Transverse colon (tissue), 4 donors: ENCODE measurements at regions not wholly inside any gene's neighbourhood (a gene's known extent, or its start where the extent isn't known, plus 50 kb on each side); places are given as distances from the start of the nearest gene placed in this dataset.

Experiments used
- DNase-seq: peaks from one replicate; pipeline ENCODE4 v3.0.0-alpha.2; 2019
- H3K27ac ChIP-seq, 4 donors: fragments of 200-600 bp; sonication (generic); 2 replicates each; pipeline ENCODE4 v1.5.1; 2016 to 2018; ENCODE audit warnings: inconsistent platforms in 4 of 4
- H3K27me3 ChIP-seq: fragments of 200-600 bp; sonication (generic); 2 replicates; pipeline ENCODE4 v1.5.1; 2017; ENCODE audit warnings: inconsistent platforms
- H3K36me3 ChIP-seq, 4 donors: fragments of 200-600 bp; sonication (generic); 2 replicates each; pipeline ENCODE4 v1.5.1; 2017 to 2019; ENCODE audit warnings: inconsistent platforms in 4 of 4
- H3K4me1 ChIP-seq, 4 donors: fragments of 200-600 bp; sonication (generic); 2 replicates each; pipeline ENCODE4 v1.5.1; 2017 to 2020; ENCODE audit warnings: inconsistent platforms in 4 of 4
- H3K4me3 ChIP-seq, 4 donors: fragments of 200-600 bp; sonication (generic); 1 replicate in 1 of 4; 2 replicates in 3 of 4; pipeline versions ENCODE4 v1.5.1 to v1.6.1; 2017 to 2019; ENCODE audit warnings: inconsistent platforms in 4 of 4
- H3K9me3 ChIP-seq, 2 donors: fragments of 200-600 bp; sonication (generic); 2 replicates each; pipeline ENCODE4 v1.5.1; 2017 to 2019; ENCODE audit warnings: inconsistent platforms in 2 of 2
- EP300 ChIP-seq: sonication (generic); formaldehyde crosslinking; IDR thresholded peaks from one replicate; pipeline ENCODE4 v1.6.1; 2017; ENCODE audit warnings: antibody characterized with exemption, low read depth
- POLR2A ChIP-seq: fragments of 450-650 bp; IDR thresholded peaks from one replicate; pipeline ENCODE4 v1.6.1; 2016; ENCODE audit warnings: antibody characterized with exemption, mild to moderate bottlenecking, moderate library complexity
- POLR2AphosphoS5 ChIP-seq, 3 donors: sonication (generic); formaldehyde crosslinking; IDR thresholded peaks; one replicate each; pipeline ENCODE4 v1.6.1; 2016; ENCODE audit warnings: antibody characterized with exemption in 3 of 3
- WGBS, 2 donors: methylation state at CpG; one replicate each; pipeline ENCODE4 v1.1.5; 2018; ENCODE audit warnings: low coverage in 1 of 2; 5-methylcytosine and 5-hydroxymethylcytosine counted together
- in situ Hi-C, 4 donors: fragments of 200-750 bp; cut with MboI; loops; one replicate each; pipeline versions ENCODE4 v1.15.0 to v1.15.1; 2017; ENCODE audit warnings: low sequenced_read_pairs in 3 of 4, low pct_ligation_motif_present in 1 of 4, low pct_unique_long_range_greater_than_20kb in 1 of 4
- intact Hi-C: fragments of 100-400 bp; cut with DNase I; formaldehyde crosslinking; loops from one replicate; pipeline ENCODE4 v1.15.1; 2023; ENCODE audit warnings: low total_unique reads
- TF ChIP-seq, protein P1 (sequence below), 5 experiments: fragments of 200-600 bp in 3 of 5; fragments of 450-650 bp in 2 of 5; sonication (generic) in 3 of 5; IDR thresholded peaks; 1 replicate in 2 of 5; 2 replicates in 3 of 5; pipeline ENCODE4 v1.5.1; 2016 to 2017; ENCODE audit warnings: antibody characterized with exemption in 5 of 5, inconsistent platforms in 3 of 5, mild to moderate bottlenecking in 2 of 5, moderate library complexity in 1 of 5

DNA sequence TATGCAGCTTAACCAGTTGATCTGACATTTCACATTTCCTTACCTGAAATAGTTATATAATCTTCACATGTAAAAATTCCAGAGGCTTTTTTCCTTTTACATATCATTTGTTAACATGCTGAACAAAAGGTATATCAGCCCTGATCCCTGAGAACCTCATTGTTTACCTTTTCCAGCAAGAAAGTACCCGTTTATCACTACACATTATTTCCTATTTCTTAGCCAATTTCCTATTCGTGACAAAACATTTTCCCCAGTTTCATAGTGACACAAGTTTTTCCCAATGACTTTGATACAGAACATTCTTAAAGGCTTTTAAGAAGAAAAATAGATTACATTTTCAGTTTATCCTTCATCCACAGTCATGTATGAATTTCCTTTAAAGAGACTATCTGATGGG lies 86.6 kb upstream of the DKK2 start:
- Histone ChIP-seq H3K27ac (no peak overlapping the region), H3K9me3 (no peaks in the 10 kb centered on the region), H3K36me3 (no peaks in the 10 kb centered on the region), H3K27me3 (no peaks in the 10 kb centered on the region), H3K4me3 (no peak overlapping the region), H3K4me1 (peaks cover 0 to 6% (median 0%) of the 10 kb centered on the region in 4 donors)
- TF ChIP-seq POLR2A (no peak), EP300 (no peak), POLR2AphosphoS5 (IDR thresholded peaks at IDR 0.05) (no peak)
- TF ChIP-seq, protein P1, sequence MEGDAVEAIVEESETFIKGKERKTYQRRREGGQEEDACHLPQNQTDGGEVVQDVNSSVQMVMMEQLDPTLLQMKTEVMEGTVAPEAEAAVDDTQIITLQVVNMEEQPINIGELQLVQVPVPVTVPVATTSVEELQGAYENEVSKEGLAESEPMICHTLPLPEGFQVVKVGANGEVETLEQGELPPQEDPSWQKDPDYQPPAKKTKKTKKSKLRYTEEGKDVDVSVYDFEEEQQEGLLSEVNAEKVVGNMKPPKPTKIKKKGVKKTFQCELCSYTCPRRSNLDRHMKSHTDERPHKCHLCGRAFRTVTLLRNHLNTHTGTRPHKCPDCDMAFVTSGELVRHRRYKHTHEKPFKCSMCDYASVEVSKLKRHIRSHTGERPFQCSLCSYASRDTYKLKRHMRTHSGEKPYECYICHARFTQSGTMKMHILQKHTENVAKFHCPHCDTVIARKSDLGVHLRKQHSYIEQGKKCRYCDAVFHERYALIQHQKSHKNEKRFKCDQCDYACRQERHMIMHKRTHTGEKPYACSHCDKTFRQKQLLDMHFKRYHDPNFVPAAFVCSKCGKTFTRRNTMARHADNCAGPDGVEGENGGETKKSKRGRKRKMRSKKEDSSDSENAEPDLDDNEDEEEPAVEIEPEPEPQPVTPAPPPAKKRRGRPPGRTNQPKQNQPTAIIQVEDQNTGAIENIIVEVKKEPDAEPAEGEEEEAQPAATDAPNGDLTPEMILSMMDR (IDR thresholded peaks at IDR 0.05), result no peak
- in situ Hi-C loops (no loop called here), intact Hi-C loops (no loop called here)
- 53 to 62% methylated on average over 2 of the region's 2 CpGs for WGBS, 2 donors
- no peak for DNase-seq

GRCh38 chr4:107120661-107121060 lies 84.5 kb upstream of the DKK2 start:
- no peak for TF ChIP-seq EP300
- H3K4me1 ChIP-seq, result peaks cover 0 to 6% (median 0%) of the 10 kb centered on the region in 4 donors
- H3K27me3 ChIP-seq, result no peaks in the 10 kb centered on the region
- no peaks in the 10 kb centered on the region for H3K9me3 ChIP-seq
- no peak overlapping the region for H3K27ac ChIP-seq
- in situ Hi-C loops, result no loop called here
- H3K4me3 ChIP-seq, result no peak overlapping the region
- DNase-seq, result no peak
- intact Hi-C loops, result no loop called here
- no peaks in the 10 kb centered on the region for H3K36me3 ChIP-seq
- WGBS, 2 donors, result 24 to 33% methylated on average over 2 of the region's 2 CpGs

- WGBS, 2 donors, result 67 to 77% methylated on average over 1 of the region's 1 CpG
- intact Hi-C loops, result no loop called here
- no peaks in the 10 kb centered on the region for H3K9me3 ChIP-seq
- peaks cover 0 to 6% (median 0%) of the 10 kb centered on the region in 4 donors for H3K4me1 ChIP-seq
- TF ChIP-seq POLR2A (no peak), POLR2AphosphoS5 (IDR thresholded peaks at IDR 0.05) (no peak), EP300 (no peak)
- TF ChIP-seq, protein P1 (IDR thresholded peaks at IDR 0.05), result no peak
- H3K4me3 ChIP-seq, result no peak overlapping the region
- no peak for DNase-seq
- in situ Hi-C loops, result no loop called here
- no peaks in the 10 kb centered on the region for H3K27me3 ChIP-seq
- H3K27ac ChIP-seq, result no peak overlapping the region
- H3K36me3 ChIP-seq, result no peaks in the 10 kb centered on the region
Measured at GRCh38 chr4:107117726-107118125, 81.6 kb upstream of the DKK2 start.

GRCh38 chr4:107115185-107115847 lies 79.2 kb upstream of the DKK2 start:
- no peak overlapping the region for H3K4me3 ChIP-seq
- TF ChIP-seq EP300, result no peak
- TF ChIP-seq, protein P1 (IDR thresholded peaks at IDR 0.05), result no peak
- no peak for TF ChIP-seq POLR2AphosphoS5 (IDR thresholded peaks at IDR 0.05)
- no peak for TF ChIP-seq POLR2A
- H3K9me3 ChIP-seq, result no peaks in the 10 kb centered on the region
- H3K27ac ChIP-seq, result no peak overlapping the region
- in situ Hi-C loops, result no loop called here
- H3K36me3 ChIP-seq, result no peaks in the 10 kb centered on the region
- H3K4me1 ChIP-seq, result peaks cover 0 to 3% (median 0%) of the 10 kb centered on the region in 4 donors
- intact Hi-C loops, result no loop called here
- DNase-seq, result no peak
- WGBS, 2 donors, result 79 to 80% methylated on average over 5 of the region's 5 CpGs
- H3K27me3 ChIP-seq, result no peaks in the 10 kb centered on the region

- DNase-seq, result no peak
- intact Hi-C loops, result no loop called here
- in situ Hi-C loops, result no loop called here
- no peak overlapping the region for H3K4me3 ChIP-seq
- H3K27ac ChIP-seq, result no peak overlapping the region
- TF ChIP-seq POLR2AphosphoS5 (IDR thresholded peaks at IDR 0.05), result no peak
- TF ChIP-seq, protein P1 (IDR thresholded peaks at IDR 0.05), result no peak
- no peak for TF ChIP-seq POLR2A
- no peak for TF ChIP-seq EP300
- 74 to 83% methylated on average over 2 of the region's 2 CpGs for WGBS, 2 donors
- no peaks in the 10 kb centered on the region for H3K9me3 ChIP-seq
- no peaks in the 10 kb centered on the region for H3K4me1 ChIP-seq
- no peaks in the 10 kb centered on the region for H3K36me3 ChIP-seq
- H3K27me3 ChIP-seq, result no peaks in the 10 kb centered on the region
Measured at GRCh38 chr4:107114059-107114458, 77.9 kb upstream of the DKK2 start.
